Endothelial cell of umbilical vein (primary cell): ENCODE measurements at regions not wholly inside any gene's neighbourhood (a gene's known extent, or its start where the extent isn't known, plus 50 kb on each side); places are given as distances from the start of the nearest gene placed in this dataset.

Experiments used
- BruUV-seq: library from RNA; stranded (reverse); fragments of 400-500 nt; replicated peaks from 2 replicates; lab custom pipeline; 2021; lab: Mats Ljungman, UMichigan
- CTCF ChIA-PET: fragments of 300-600, 350-600 bp; sonication (Branson Sonifier 250); formaldehyde crosslinking; loops from one replicate; lab custom pipeline; 2021; ENCODE audit warnings: antibody characterized with exemption, inconsistent platforms; lab: Charles Lee
- POLR2A ChIA-PET: fragments of 300-600, 350-600 bp; sonication (Branson Sonifier 250); formaldehyde crosslinking; loops from one replicate; lab custom pipeline; 2021; ENCODE audit warnings: antibody characterized with exemption, inconsistent platforms; lab: Charles Lee
- DNase-seq: peaks from one replicate; pipeline ENCODE4 v3.0.0-alpha.2; 2011; ENCODE audit warnings: low read depth, low spot score
- FAIRE-seq: peaks from 2 replicates; lab custom pipeline; 2011; peaks lifted over from hg19 to GRCh38; lab: Jason Lieb, UNC
- H2AFZ ChIP-seq: 2 replicates; pipeline ENCODE4 v1.6.0; 2012; ENCODE audit warnings: low read depth, low read length, control low read depth, inconsistent platforms
- H3K27ac ChIP-seq: 2 replicates; pipeline ENCODE4 v1.5.1; 2011; ENCODE audit warnings: low read depth, mild to moderate bottlenecking, control low read depth, low read length, moderate library complexity; ENCODE audit not compliant: insufficient read depth
- H3K27me3 ChIP-seq, 2 experiments: 2 replicates each; pipeline versions ENCODE4 v1.6.0 to v1.6.1; 2011; ENCODE audit warnings: low read length in 2 of 2, mixed read lengths in 1 of 2; ENCODE audit not compliant: control insufficient read depth in 2 of 2, insufficient read depth in 2 of 2
- H3K36me3 ChIP-seq, 2 experiments: 2 replicates in 1 of 2; 3 replicates in 1 of 2; pipeline ENCODE4 v1.5.1; 2011; ENCODE audit warnings: low read length in 2 of 2, mild to moderate bottlenecking in 1 of 2, moderate library complexity in 1 of 2; ENCODE audit not compliant: control insufficient read depth in 2 of 2, insufficient read depth in 2 of 2; ENCODE audit errors: extremely low read depth in 1 of 2
- H3K4me1 ChIP-seq: 3 replicates; pipeline ENCODE4 v1.5.1; 2011; ENCODE audit warnings: mild to moderate bottlenecking, low read length; ENCODE audit not compliant: control insufficient read depth, insufficient read depth; ENCODE audit errors: extremely low read depth
- H3K4me2 ChIP-seq: 2 replicates; pipeline ENCODE4 v1.6.1; 2011; ENCODE audit warnings: low read length, control low read depth, mixed read lengths; ENCODE audit not compliant: insufficient read depth
- H3K4me3 ChIP-seq, 3 experiments: fragments of 200-600 bp in 1 of 3; sonication (generic), shearing (Covaris generic) in 1 of 3; replicated peaks in 1 of 3; 2 replicates each; pipeline ENCODE4 v1.5.1; 2011 to 2016; ENCODE audit warnings: control low read depth in 3 of 3, low read length in 3 of 3, mild to moderate bottlenecking in 2 of 3, inconsistent platforms in 1 of 3, low read depth in 1 of 3, moderate library complexity in 1 of 3; ENCODE audit not compliant: insufficient read depth in 1 of 3
- H3K79me2 ChIP-seq: 2 replicates; pipeline ENCODE4 v1.6.0; 2012; ENCODE audit warnings: low read length, inconsistent platforms; ENCODE audit not compliant: control insufficient read depth, insufficient read depth
- H3K9ac ChIP-seq: replicated peaks from 2 replicates; pipeline ENCODE3; 2011; ENCODE audit warnings: low read length, control low read depth; ENCODE audit not compliant: insufficient read depth; ENCODE audit errors: extremely low read depth
- H3K9me1 ChIP-seq: replicated peaks from 3 replicates; pipeline ENCODE4 v1.6.0; 2011; ENCODE audit warnings: mild to moderate bottlenecking, low read length; ENCODE audit not compliant: control insufficient read depth, insufficient read depth; ENCODE audit errors: extremely low read depth
- H3K9me3 ChIP-seq: replicated peaks from 2 replicates; pipeline ENCODE4 v1.5.1; 2012; ENCODE audit warnings: low read length, inconsistent platforms; ENCODE audit not compliant: control insufficient read depth, insufficient read depth
- H4K20me1 ChIP-seq: replicated peaks from 2 replicates; pipeline ENCODE3; 2011; ENCODE audit warnings: mild to moderate bottlenecking, low read length; ENCODE audit not compliant: control insufficient read depth, insufficient read depth; ENCODE audit errors: extremely low read depth
- EZH2 ChIP-seq: IDR thresholded peaks from 2 replicates; pipeline ENCODE4 v1.6.1; 2012; ENCODE audit warnings: borderline replicate concordance, low read depth, mild to moderate bottlenecking, moderate library complexity, low read length, inconsistent platforms; ENCODE audit not compliant: severe bottlenecking
- FOS ChIP-seq: IDR thresholded peaks from 2 replicates; pipeline ENCODE4 v1.6.1; 2011; ENCODE audit warnings: mild to moderate bottlenecking, low read length, moderate library complexity, borderline replicate concordance; ENCODE audit not compliant: insufficient read depth
- GATA2 ChIP-seq: IDR thresholded peaks from 2 replicates; pipeline ENCODE4 v1.7.0; 2011; ENCODE audit warnings: low read depth, mild to moderate bottlenecking, moderate library complexity, mixed read lengths, low read length; ENCODE audit not compliant: insufficient read length, insufficient read depth
- JUN ChIP-seq: IDR thresholded peaks from 2 replicates; pipeline ENCODE4 v1.6.1; 2011; ENCODE audit warnings: borderline replicate concordance, low read depth; ENCODE audit not compliant: insufficient read length, insufficient read depth
- MYC ChIP-seq: IDR thresholded peaks from one replicate; pipeline ENCODE4 v1.6.1; 2011; ENCODE audit warnings: mild to moderate bottlenecking, low read depth, low read length
- POLR2A ChIP-seq: IDR thresholded peaks from 2 replicates; pipeline ENCODE4 v1.6.1; 2012; ENCODE audit warnings: low read depth, mild to moderate bottlenecking, control low read depth, low read length
- POLR2AphosphoS5 ChIP-seq: IDR thresholded peaks from 2 replicates; pipeline ENCODE4 v1.6.1; 2012; ENCODE audit warnings: low read depth, mild to moderate bottlenecking, control low read depth, low read length, moderate library complexity; ENCODE audit not compliant: insufficient read depth
- dilution Hi-C: fragments of 300-500 bp; cut with MboI; formaldehyde crosslinking; loops from one replicate; pipeline ENCODE4 v1.15.0; 2019; ENCODE audit warnings: low sequenced_read_pairs; ENCODE audit not compliant: extremely low pct_ligation_motif_present
- intact Hi-C: fragments of 100-400 bp; cut with micrococcal nuclease; formaldehyde crosslinking; loops from one replicate; pipeline ENCODE4 v1.10.0; 2022
- TF ChIP-seq, protein P1 (sequence below): IDR thresholded peaks from 2 replicates; pipeline ENCODE4 v1.6.1; 2011; ENCODE audit not compliant: insufficient read depth, insufficient read length
- TF ChIP-seq, protein P2 (sequence below), 2 donors: IDR thresholded peaks; 1 replicate in 1 of 2; 2 replicates in 1 of 2; pipeline ENCODE4 v1.5.1; 2011; ENCODE audit warnings: low read length in 2 of 2, mild to moderate bottlenecking in 2 of 2, moderate library complexity in 2 of 2, control low read depth in 1 of 2, inconsistent platforms in 1 of 2, low read depth in 1 of 2; ENCODE audit not compliant: insufficient read depth in 1 of 2; ENCODE audit errors: extremely low read depth in 1 of 2

DNA sequence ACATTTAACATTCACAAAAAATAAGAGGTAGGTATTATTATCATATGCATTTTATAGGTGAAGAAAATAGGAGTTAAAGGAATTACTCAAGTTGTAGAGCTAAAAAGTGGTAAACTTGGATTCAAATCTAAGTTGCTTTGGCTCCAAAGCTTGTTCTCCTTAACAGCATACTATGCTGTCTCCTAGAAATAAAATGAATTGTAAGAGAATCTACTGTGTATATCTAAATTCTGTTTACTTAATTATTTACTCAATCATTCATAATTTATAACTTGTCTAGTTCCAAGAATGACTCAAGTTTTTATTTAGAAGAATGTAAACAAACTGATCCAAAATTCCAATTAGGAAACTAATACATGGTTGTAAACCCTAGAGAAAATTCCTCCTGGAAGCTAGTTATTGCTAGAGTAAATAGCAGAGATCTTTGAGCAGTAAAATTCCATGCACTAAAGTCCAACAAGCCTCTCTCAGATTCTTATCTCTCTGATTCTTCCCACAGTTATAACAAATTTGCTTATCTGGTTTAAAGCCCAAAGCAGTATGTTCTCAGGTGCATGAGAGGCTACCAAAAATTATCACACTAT is 132.5 kb upstream of the DPT start:
- Histone ChIP-seq H3K9me3 (no peaks in the 10 kb centered on the region), H3K27ac (no peak overlapping the region), H4K20me1 (no peaks in the 10 kb centered on the region), H3K4me2 (no peak overlapping the region), H3K9ac (no peak overlapping the region), H3K4me3 (no peak overlapping the region), H3K4me1 (no peaks in the 10 kb centered on the region), H3K36me3 (no peaks in the 10 kb centered on the region), H2AFZ (no peak overlapping the region), H3K27me3 (no peaks in the 10 kb centered on the region), H3K9me1 (no peaks in the 10 kb centered on the region), H3K79me2 (no peaks in the 10 kb centered on the region)
- no peak for TF ChIP-seq MYC
- POLR2A ChIA-PET, result no interaction called here
- DNase-seq (no peak), FAIRE-seq (no peak)
- intact Hi-C loops (no loop called here), dilution Hi-C loops (no loop called here)
- CTCF ChIA-PET, result no interaction called here
- BruUV-seq, result no TSS peak

DNA sequence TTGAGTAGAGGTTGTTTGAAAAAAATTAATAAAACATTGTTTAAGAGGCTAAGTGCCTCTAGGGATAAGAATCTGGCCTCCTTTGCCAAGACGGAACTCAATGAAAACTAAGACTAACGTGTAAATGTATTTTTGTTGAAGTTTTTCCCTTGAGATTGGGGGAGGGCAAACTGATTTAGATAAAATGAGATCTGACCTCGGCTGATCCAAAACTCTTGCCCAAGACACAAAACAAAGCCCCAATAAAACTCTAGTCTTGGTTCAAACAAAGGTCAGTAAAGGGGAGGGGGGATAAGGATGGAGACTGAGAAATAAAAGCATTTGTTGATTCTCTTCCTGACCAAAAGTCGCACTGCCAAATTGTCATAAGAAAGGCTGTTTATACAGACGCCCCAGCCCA is 134.8 kb upstream of the DPT start:
- Histone ChIP-seq H2AFZ (no peak overlapping the region), H3K9me1 (no peaks in the 10 kb centered on the region), H3K27me3 (no peaks in the 10 kb centered on the region), H4K20me1 (no peaks in the 10 kb centered on the region), H3K4me1 (no peaks in the 10 kb centered on the region), H3K9me3 (no peaks in the 10 kb centered on the region), H3K9ac (no peak overlapping the region), H3K27ac (no peak overlapping the region), H3K79me2 (no peaks in the 10 kb centered on the region), H3K4me2 (no peak overlapping the region), H3K4me3 (no peak overlapping the region), H3K36me3 (no peaks in the 10 kb centered on the region)
- intact Hi-C loops, result no loop called here
- TF ChIP-seq GATA2 (no peak), EZH2 (no peak), MYC (no peak), FOS (no peak), POLR2A (no peak), POLR2AphosphoS5 (no peak), JUN (no peak)
- TF ChIP-seq, protein P1, sequence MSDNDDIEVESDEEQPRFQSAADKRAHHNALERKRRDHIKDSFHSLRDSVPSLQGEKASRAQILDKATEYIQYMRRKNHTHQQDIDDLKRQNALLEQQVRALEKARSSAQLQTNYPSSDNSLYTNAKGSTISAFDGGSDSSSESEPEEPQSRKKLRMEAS, result no peak
- TF ChIP-seq, protein P2, sequence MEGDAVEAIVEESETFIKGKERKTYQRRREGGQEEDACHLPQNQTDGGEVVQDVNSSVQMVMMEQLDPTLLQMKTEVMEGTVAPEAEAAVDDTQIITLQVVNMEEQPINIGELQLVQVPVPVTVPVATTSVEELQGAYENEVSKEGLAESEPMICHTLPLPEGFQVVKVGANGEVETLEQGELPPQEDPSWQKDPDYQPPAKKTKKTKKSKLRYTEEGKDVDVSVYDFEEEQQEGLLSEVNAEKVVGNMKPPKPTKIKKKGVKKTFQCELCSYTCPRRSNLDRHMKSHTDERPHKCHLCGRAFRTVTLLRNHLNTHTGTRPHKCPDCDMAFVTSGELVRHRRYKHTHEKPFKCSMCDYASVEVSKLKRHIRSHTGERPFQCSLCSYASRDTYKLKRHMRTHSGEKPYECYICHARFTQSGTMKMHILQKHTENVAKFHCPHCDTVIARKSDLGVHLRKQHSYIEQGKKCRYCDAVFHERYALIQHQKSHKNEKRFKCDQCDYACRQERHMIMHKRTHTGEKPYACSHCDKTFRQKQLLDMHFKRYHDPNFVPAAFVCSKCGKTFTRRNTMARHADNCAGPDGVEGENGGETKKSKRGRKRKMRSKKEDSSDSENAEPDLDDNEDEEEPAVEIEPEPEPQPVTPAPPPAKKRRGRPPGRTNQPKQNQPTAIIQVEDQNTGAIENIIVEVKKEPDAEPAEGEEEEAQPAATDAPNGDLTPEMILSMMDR (IDR thresholded peaks at IDR 0.05; ENCODE audit: extremely low read depth in 1 of 2, insufficient read depth in 1 of 2, low read depth in 1 of 2, low read length in 2 of 2), result no peak
- ChIA-PET POLR2A (no interaction called here), CTCF (no interaction called here)
- BruUV-seq, result no TSS peak
- no peak for DNase-seq
- no peak for FAIRE-seq
- dilution Hi-C loops, result no loop called here
